ENCODE measurements at regions not wholly inside any gene's neighbourhood (a gene's known extent, or its start where the extent isn't known, plus 50 kb on each side); places are given as distances from the start of the nearest gene placed in this dataset.

DNA sequence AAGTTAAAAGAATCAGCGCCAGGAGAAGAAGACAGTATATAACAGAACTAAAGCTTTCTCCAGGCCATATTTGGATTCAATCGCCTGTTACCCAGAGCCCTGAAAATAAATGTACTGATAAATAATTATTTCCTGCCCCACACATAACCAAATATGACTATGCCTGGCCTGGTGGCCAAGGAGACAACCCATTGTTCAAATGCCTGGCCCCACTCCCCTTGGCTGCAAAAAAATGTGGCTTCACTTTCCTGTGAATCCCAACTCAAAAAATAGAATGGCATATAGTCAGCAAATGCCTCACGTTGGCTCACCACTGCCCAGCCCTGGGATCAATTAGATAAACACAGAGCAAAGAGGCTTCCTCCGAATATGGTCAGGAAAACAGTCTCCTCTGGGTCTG lies 472.1 kb downstream of the BCL11B start:
- TF ChIP-seq EZH2 (IDR thresholded peaks at IDR 0.05; ENCODE audit: borderline replicate concordance, insufficient read depth, low read length, poor library complexity, severe bottlenecking) (no peak), EP300 (conservative IDR thresholded peaks at IDR 0.05; ENCODE audit: poor library complexity, severe bottlenecking) (no peak), RAD21 (conservative IDR thresholded peaks at IDR 0.05) (no peak), POLR2AphosphoS5 (IDR thresholded peaks at IDR 0.05) (no peak), SMC3 (conservative IDR thresholded peaks at IDR 0.05; ENCODE audit: poor library complexity) (no peak), TAF1 (IDR thresholded peaks at IDR 0.05; ENCODE audit: low read depth) (no peak), MXI1 (conservative IDR thresholded peaks at IDR 0.05; ENCODE audit: poor library complexity, severe bottlenecking) (no peak)
- TF ChIP-seq, protein P1, sequence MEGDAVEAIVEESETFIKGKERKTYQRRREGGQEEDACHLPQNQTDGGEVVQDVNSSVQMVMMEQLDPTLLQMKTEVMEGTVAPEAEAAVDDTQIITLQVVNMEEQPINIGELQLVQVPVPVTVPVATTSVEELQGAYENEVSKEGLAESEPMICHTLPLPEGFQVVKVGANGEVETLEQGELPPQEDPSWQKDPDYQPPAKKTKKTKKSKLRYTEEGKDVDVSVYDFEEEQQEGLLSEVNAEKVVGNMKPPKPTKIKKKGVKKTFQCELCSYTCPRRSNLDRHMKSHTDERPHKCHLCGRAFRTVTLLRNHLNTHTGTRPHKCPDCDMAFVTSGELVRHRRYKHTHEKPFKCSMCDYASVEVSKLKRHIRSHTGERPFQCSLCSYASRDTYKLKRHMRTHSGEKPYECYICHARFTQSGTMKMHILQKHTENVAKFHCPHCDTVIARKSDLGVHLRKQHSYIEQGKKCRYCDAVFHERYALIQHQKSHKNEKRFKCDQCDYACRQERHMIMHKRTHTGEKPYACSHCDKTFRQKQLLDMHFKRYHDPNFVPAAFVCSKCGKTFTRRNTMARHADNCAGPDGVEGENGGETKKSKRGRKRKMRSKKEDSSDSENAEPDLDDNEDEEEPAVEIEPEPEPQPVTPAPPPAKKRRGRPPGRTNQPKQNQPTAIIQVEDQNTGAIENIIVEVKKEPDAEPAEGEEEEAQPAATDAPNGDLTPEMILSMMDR (IDR thresholded peaks at IDR 0.05; ENCODE audit: poor library complexity, severe bottlenecking) = no peak
- TF ChIP-seq, protein P2, sequence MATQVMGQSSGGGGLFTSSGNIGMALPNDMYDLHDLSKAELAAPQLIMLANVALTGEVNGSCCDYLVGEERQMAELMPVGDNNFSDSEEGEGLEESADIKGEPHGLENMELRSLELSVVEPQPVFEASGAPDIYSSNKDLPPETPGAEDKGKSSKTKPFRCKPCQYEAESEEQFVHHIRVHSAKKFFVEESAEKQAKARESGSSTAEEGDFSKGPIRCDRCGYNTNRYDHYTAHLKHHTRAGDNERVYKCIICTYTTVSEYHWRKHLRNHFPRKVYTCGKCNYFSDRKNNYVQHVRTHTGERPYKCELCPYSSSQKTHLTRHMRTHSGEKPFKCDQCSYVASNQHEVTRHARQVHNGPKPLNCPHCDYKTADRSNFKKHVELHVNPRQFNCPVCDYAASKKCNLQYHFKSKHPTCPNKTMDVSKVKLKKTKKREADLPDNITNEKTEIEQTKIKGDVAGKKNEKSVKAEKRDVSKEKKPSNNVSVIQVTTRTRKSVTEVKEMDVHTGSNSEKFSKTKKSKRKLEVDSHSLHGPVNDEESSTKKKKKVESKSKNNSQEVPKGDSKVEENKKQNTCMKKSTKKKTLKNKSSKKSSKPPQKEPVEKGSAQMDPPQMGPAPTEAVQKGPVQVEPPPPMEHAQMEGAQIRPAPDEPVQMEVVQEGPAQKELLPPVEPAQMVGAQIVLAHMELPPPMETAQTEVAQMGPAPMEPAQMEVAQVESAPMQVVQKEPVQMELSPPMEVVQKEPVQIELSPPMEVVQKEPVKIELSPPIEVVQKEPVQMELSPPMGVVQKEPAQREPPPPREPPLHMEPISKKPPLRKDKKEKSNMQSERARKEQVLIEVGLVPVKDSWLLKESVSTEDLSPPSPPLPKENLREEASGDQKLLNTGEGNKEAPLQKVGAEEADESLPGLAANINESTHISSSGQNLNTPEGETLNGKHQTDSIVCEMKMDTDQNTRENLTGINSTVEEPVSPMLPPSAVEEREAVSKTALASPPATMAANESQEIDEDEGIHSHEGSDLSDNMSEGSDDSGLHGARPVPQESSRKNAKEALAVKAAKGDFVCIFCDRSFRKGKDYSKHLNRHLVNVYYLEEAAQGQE (IDR thresholded peaks at IDR 0.05; ENCODE audit: borderline replicate concordance) = no peak
- no peaks in the 10 kb centered on the region for H3K36me3 ChIP-seq (ENCODE audit: insufficient read depth, low read length)
- H3K27ac ChIP-seq (ENCODE audit: low read length) = no peak overlapping the region
- no peaks in the 10 kb centered on the region for H3K27me3 ChIP-seq (ENCODE audit: insufficient read depth, low read depth, low read length)
- no peak overlapping the region for H3K9ac ChIP-seq (ENCODE audit: low read length)
- no peaks in the 10 kb centered on the region for H3F3A ChIP-seq (ENCODE audit: insufficient read depth, low read length, poor library complexity, severe bottlenecking)
- no peaks in the 10 kb centered on the region for H3K79me2 ChIP-seq (replicated peaks; ENCODE audit: insufficient read depth, low read length)
- H3K4me3 ChIP-seq (ENCODE audit: low read length) = no peak overlapping the region
- H3K4me2 ChIP-seq (ENCODE audit: low read length) = no peak overlapping the region
- H3K9me3 ChIP-seq (ENCODE audit: low read length) = no peaks in the 10 kb centered on the region
- no peaks in the 10 kb centered on the region for H4K20me1 ChIP-seq (ENCODE audit: insufficient read depth)
- H3K9me2 ChIP-seq (ENCODE audit: insufficient read depth, low read length) = no peaks in the 10 kb centered on the region
- no peak overlapping the region for H2AFZ ChIP-seq (ENCODE audit: low read depth, low read length)

DNA sequence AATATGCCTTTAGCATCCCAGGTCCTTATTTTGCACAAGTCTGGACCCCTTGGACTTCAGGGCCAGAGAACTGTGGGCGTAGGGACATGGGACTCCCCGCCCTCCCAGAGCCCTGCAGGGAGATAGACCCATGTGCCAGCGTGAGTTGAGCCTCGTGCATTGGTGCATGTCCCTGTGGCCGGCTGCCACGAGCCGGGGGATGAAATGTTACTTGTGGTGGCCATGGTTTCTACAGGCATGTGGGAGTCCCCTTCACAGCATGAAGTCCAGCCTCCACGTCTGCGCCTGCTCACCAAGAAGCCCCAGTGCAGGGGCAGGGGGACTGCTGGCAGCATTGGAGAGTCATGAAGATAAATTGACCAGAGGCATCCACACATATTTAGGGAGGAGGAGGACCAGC lies 470.0 kb downstream of the BCL11B start:
- H3K4me3 ChIP-seq (ENCODE audit: low read length) = no peak overlapping the region
- H3F3A ChIP-seq (ENCODE audit: insufficient read depth, low read length, poor library complexity, severe bottlenecking) = no peaks in the 10 kb centered on the region
- H3K9me2 ChIP-seq (ENCODE audit: insufficient read depth, low read length) = no peaks in the 10 kb centered on the region
- H3K27me3 ChIP-seq (ENCODE audit: insufficient read depth, low read depth, low read length) = no peaks in the 10 kb centered on the region
- no peaks in the 10 kb centered on the region for H3K9me3 ChIP-seq (ENCODE audit: low read length)
- H3K27ac ChIP-seq (ENCODE audit: low read length) = no peak overlapping the region
- H3K4me2 ChIP-seq (ENCODE audit: low read length) = no peak overlapping the region
- no peaks in the 10 kb centered on the region for H4K20me1 ChIP-seq (ENCODE audit: insufficient read depth)
- H3K9ac ChIP-seq (ENCODE audit: low read length) = no peak overlapping the region
- no peaks in the 10 kb centered on the region for H3K79me2 ChIP-seq (replicated peaks; ENCODE audit: insufficient read depth, low read length)
- H2AFZ ChIP-seq (ENCODE audit: low read depth, low read length) = no peak overlapping the region
- no peak for TF ChIP-seq TAF1 (IDR thresholded peaks at IDR 0.05; ENCODE audit: low read depth)
- TF ChIP-seq, protein P1 (IDR thresholded peaks at IDR 0.05; ENCODE audit: poor library complexity, severe bottlenecking) = no peak
- TF ChIP-seq POLR2AphosphoS5 (IDR thresholded peaks at IDR 0.05) = no peak
- TF ChIP-seq EZH2 (IDR thresholded peaks at IDR 0.05; ENCODE audit: borderline replicate concordance, insufficient read depth, low read length, poor library complexity, severe bottlenecking) = no peak
- no peaks in the 10 kb centered on the region for H3K36me3 ChIP-seq (ENCODE audit: insufficient read depth, low read length)

Measured in neural cell (in vitro differentiated cells).